Ovary (tissue), 7 donors: ENCODE measurements at regions not wholly inside any gene's neighbourhood (a gene's known extent, or its start where the extent isn't known, plus 50 kb on each side); places are given as distances from the start of the nearest gene placed in this dataset.

Experiments used
- DNase-seq, 5 donors: peaks; one replicate each; pipeline ENCODE4 v3.0.0-alpha.2; 2019 to 2020
- H3K27ac ChIP-seq, 2 donors: fragments of 200-600 bp; one replicate each; pipeline versions ENCODE4 v1.5.1 to v1.8.0; 2019 to 2022
- H3K27me3 ChIP-seq: fragments of 200-600 bp; one replicate; pipeline ENCODE4 v1.8.0; 2022
- H3K36me3 ChIP-seq: fragments of 200-600 bp; sonication (generic); one replicate; pipeline ENCODE4 v1.5.1; 2019
- H3K4me1 ChIP-seq: one replicate; pipeline ENCODE4 v1.8.1; 2013; ENCODE audit warnings: mild to moderate bottlenecking, moderate library complexity; ENCODE audit not compliant: insufficient read depth
- H3K4me3 ChIP-seq: fragments of 200-600 bp; sonication (generic); one replicate; pipeline ENCODE4 v1.5.1; 2017
- H3K9me3 ChIP-seq, 2 donors: fragments of 200-600 bp in 1 of 2; sonication (generic) in 1 of 2; one replicate each; pipeline versions ENCODE4 v1.5.1 to v1.8.1; 2013 to 2019; ENCODE audit warnings: mild to moderate bottlenecking in 1 of 2, moderate library complexity in 1 of 2
- CTCF ChIP-seq, 3 donors: fragments of 450-650 bp in 2 of 3; fragments of 200-600 bp in 1 of 3; IDR thresholded peaks; one replicate each; pipeline versions ENCODE4 v1.5.1 to v1.8.0; 2016 to 2022; ENCODE audit warnings: antibody characterized with exemption in 3 of 3, mild to moderate bottlenecking in 1 of 3
- EP300 ChIP-seq: sonication (generic); formaldehyde crosslinking; IDR thresholded peaks from one replicate; pipeline ENCODE4 v1.6.1; 2017; ENCODE audit warnings: antibody characterized with exemption
- POLR2A ChIP-seq: fragments of 450-650 bp; IDR thresholded peaks from one replicate; pipeline ENCODE4 v1.6.1; 2017; ENCODE audit warnings: antibody characterized with exemption, mild to moderate bottlenecking, moderate library complexity
- WGBS, 3 donors: extraction: QIAGEN DNeasy Blood & Tissue Kit in 1 of 3; methylation state at CpG; one replicate each; pipeline versions ENCODE4 v1.1.5 to v1.1.7; 2013 to 2017; 5-methylcytosine and 5-hydroxymethylcytosine counted together
- intact Hi-C, 4 donors: fragments of 100-400 bp; cut with DNase I; formaldehyde crosslinking; loops; one replicate each; pipeline versions ENCODE4 v1.11.0 to v1.15.1; 2022 to 2023
- donor health status: DM: no; HTN: no; CAD: no; lungs with moderate emphysema.
- donor health status: DM: no; HTN: no; CAD: no.
- donor health status: Bipolar disorder and iron deficiency.
- donor health status: DM: no; HTN: no; CAD: no.
- donor health status: DM: yes; HTN: yes; CAD: no.

DNA sequence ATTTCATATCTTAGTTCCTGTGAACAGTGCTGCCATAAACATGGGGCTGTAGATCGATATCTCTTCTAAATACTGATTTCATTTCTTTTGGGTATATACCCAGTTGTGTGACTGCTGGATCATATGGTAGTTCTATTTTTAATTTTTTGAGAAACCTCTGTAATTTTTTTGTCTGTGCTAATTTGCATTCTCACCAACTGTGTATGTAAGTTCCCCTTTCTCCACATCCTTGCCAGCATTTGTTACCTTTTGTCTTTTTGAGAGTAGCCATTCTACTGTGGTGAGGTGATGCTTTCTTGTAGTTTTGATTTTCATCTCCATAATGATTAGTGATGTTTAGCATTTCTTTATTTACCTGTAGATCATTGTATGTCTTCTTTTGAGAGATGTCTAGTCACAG is 2086.5 kb upstream of the TENM3 start:
- intact Hi-C loops: no loop called here
- H3K9me3 ChIP-seq: no peaks in the 10 kb centered on the region
- WGBS, 3 donors: 94 to 100% (median 99%) methylated on average over 1 of the region's 1 CpG
- no peaks in the 10 kb centered on the region for H3K27me3 ChIP-seq
- H3K27ac ChIP-seq: no peak overlapping the region
- H3K4me3 ChIP-seq: no peak overlapping the region
- no peaks in the 10 kb centered on the region for H3K4me1 ChIP-seq
- H3K36me3 ChIP-seq: no peaks in the 10 kb centered on the region
- DNase-seq: no peak
- TF ChIP-seq EP300: no peak
- TF ChIP-seq POLR2A: no peak
- no peak for TF ChIP-seq CTCF (IDR thresholded peaks at IDR 0.05)

DNA sequence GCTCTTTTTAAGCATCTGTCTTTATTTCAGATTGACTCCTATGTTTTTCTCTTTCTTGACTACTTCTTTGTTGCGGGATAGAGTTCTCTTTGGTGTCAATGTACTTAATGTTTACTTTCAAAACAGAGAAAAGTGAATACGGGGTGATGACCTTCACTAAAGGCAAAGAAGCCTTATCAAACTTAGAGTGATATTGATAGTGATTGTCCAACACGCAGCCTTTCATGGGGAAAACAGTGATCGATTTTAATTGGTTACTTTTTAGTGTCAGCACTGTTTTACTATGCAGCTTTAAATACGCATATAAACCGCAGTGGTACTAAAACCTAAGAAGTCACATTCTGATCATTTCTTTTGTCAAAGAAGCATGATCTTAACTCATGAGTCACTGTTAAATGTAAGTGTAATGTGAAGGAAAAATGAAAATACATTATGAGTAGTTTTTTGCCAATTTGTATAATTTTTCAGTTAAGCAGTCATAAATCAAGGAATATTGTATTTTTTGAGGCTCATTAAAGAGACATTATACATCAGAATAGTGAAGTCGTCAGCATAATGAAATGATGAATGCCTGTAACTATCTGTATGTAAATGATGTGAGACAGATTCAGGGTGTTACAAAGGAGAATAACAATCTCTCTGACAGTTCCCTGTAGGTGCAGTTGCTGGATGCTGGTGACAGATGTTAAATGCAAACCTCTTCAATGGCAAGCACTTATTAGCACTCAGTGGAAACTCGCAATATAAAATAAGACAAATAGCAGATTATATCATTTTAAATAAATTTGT is 2082.8 kb upstream of the TENM3 start:
- no peak overlapping the region for H3K4me3 ChIP-seq
- no peak for DNase-seq
- intact Hi-C loops: no loop called here
- H3K36me3 ChIP-seq: no peaks in the 10 kb centered on the region
- H3K4me1 ChIP-seq: no peaks in the 10 kb centered on the region
- no peaks in the 10 kb centered on the region for H3K27me3 ChIP-seq
- no peak overlapping the region for H3K27ac ChIP-seq
- H3K9me3 ChIP-seq: no peaks in the 10 kb centered on the region
- WGBS, 3 donors: 79 to 86% (median 85%) methylated on average over 8 of the region's 8 CpGs
- TF ChIP-seq POLR2A (no peak), EP300 (no peak), CTCF (IDR thresholded peaks at IDR 0.05) (no peak)

DNA sequence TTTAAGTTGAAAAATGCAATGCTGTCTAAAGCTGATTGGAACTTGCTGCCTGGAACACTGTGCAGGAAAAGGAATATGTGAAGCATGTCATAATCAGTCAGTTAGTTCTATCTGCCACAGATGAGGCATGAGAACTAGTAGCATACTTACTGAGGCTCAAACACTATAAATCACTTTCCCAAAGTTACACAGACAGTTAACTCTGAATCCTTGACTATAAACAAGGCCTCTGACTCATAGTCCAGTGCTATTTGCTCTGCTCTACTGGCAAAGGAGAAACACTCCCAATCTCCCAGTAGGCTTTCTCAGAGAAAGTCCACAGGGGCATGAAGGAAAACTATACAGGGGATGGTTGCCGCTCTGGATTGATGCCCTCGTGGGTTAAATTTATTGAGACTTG is 2078.4 kb upstream of the TENM3 start:
- 77 to 84% (median 81%) methylated on average over 2 of the region's 2 CpGs for WGBS, 3 donors
- Histone ChIP-seq H3K36me3 (no peaks in the 10 kb centered on the region), H3K4me1 (no peaks in the 10 kb centered on the region), H3K27me3 (no peaks in the 10 kb centered on the region), H3K27ac (no peak overlapping the region), H3K9me3 (no peaks in the 10 kb centered on the region), H3K4me3 (no peak overlapping the region)
- intact Hi-C loops: no loop called here
- DNase-seq: no peak
- TF ChIP-seq POLR2A (no peak), CTCF (IDR thresholded peaks at IDR 0.05) (no peak), EP300 (no peak)

GRCh38 chr4:180169394-180169793 is 2073.8 kb upstream of the TENM3 start:
- Histone ChIP-seq H3K27ac (no peak overlapping the region), H3K36me3 (no peaks in the 10 kb centered on the region), H3K9me3 (no peaks in the 10 kb centered on the region), H3K4me1 (no peaks in the 10 kb centered on the region), H3K27me3 (no peaks in the 10 kb centered on the region), H3K4me3 (no peak overlapping the region)
- TF ChIP-seq EP300 (no peak), CTCF (IDR thresholded peaks at IDR 0.05) (no peak), POLR2A (no peak)
- 64 to 80% (median 77%) methylated on average over 3 of the region's 3 CpGs for WGBS, 3 donors
- DNase-seq: no peak
- intact Hi-C loops: no loop called here
